ENCODE measurements at regions not wholly inside any gene's neighbourhood (a gene's known extent, or its start where the extent isn't known, plus 50 kb on each side); places are given as distances from the start of the nearest gene placed in this dataset.

DNA sequence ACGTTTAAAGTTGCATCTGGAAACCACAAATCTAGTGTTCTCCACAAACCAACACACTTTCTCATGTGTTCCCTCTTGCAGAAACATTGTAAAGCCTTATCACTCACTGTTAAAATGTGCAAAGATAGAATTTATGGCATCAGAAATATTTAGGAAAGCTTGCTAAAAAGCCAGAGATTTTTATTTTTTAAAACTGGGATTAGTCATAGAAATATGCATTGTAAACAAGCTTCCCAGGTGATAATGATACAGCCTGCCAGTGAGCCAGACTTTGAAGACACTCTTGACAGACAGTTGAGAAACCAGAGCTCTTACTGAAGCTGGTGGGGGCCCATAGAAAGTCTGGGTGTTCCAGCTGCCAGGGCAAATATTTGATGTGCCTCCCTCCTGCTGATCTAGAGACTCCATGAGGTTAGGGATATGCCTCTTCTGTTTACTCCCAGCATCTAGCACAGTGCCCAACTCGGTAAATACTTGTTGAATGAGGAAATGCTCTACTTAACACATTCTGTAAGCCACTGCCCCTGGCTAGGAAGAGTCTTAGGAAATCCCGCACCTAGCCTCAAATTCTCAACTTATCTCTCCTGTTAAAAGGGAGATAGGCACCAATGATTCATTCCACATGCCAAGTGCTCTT is 179.0 kb upstream of the RASGEF1B start:
- DNase-seq, result peak; percentile 91

GRCh38 chr4:81648576-81649275 is 177.0 kb upstream of the RASGEF1B start:
- peak; percentile 28 for DNase-seq

GRCh38 chr4:81647388-81647787 is 175.7 kb upstream of the RASGEF1B start:
- DNase-seq, result no peak

DNA sequence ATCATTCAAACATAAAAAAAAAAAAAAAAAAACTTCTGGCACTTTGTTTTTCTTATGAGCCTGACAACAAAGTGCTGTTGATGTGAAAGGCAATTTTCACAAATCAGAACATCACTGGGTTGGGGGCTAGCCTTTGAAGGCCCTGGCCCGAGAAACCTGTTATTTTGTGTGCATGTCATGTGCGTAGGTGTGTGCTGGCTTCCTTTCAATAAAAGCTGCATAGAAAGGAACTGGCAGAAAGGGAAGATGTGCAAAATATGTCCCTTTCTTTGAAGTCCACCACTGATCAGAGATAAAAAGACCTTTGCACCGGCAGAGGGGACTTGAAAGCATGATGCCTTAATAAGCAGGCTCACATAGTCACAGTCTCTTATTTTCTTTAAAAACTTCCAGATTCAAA is 170.8 kb upstream of the RASGEF1B start:
- no peak for DNase-seq

DNA sequence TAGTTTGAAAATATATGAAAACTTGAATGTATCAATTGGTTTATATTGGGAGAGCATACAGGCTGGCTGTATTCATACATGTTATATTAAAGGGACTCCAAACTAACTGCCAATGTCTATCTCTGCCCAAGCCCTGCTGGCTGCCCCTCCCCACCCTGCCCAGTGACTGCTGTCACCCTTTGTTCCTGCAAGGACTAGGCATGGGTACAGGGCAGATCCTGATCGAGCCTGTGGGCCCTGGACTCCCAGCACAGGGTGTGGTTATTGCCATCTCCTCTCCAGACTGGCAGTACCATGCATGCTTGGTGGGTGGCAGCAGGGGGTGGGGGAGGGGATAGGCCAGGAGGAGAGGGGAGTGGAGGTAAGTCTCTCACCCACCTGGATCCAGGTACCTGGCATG is 167.5 kb upstream of the RASGEF1B start:
- no peak for DNase-seq

DNA sequence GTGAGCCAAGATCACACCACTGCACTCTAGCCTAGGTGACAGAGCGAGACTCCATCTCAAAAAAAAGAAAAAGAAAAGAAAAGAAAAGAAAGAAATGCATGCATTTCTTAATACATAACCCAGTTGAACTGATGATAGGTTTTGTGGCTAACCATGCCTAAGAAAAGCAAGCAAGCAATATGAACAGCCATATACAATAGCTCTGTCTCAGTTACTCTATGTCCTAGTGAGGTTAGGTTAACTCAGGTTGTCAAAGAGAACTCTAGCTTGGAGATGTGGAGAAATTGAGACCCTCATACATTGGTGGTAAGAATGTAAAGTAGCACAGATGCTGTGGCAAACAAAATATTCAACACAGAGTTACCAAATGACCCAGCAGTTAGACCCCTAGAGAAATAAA is 167.0 kb upstream of the RASGEF1B start:
- no peak for DNase-seq

DNA sequence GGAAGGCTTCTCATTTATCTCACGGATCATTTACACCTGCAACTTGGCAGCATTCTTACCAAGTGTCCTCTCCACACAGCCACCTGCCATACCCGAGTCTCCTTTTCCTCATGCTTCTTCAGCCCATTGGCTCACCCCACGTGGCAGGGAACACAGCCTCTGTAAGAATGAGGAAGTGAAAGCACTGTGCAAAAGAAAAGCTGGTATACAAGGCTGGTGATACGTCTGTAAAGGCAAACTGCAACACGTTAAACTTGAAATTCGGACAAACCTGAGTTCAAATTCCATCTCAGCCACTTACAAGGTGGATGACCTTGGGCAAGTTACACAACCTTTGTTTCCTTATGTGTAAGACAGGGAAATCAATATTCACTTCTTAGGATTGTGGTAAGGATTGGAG is 164.0 kb upstream of the RASGEF1B start:
- DNase-seq, result peak; percentile 4

DNA sequence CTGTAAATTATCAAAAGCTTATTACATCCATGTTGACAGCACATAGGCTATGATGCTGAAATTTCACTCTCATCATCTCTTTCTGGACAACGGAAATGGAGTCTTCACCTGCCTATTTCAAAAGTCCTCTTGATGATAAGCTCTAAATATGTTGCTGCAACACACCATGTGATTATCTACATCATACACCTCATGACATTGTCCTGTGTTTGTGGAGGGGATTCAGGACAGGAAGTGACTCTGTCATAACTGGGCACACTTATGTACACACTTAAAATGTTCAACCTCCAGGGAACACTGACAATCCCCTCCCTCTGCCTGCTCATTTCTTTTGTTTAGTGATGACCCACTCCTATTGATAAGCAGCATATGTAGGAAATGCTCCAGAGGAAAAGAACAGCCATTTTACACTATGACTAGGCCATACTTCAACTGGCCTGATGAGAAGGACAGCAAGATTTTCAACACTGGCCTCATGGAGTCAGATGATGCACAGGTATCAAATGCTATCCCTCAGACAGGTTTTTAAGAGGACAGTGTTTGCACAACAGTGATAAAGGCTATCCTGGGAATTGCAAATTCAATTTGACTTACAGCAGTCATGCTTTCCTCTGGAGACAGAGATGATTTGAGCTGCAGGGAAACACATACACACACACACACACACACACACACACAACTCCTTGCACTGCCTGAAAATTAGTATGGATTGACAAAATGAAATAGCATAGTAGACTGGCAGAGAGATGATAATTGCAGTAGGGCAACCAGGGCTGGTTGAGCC is 163.3 kb upstream of the RASGEF1B start:
- DNase-seq, result peak; percentile 51

GRCh38 chr4:81634165-81634564 is 162.5 kb upstream of the RASGEF1B start:
- DNase-seq, result no peak

DNA sequence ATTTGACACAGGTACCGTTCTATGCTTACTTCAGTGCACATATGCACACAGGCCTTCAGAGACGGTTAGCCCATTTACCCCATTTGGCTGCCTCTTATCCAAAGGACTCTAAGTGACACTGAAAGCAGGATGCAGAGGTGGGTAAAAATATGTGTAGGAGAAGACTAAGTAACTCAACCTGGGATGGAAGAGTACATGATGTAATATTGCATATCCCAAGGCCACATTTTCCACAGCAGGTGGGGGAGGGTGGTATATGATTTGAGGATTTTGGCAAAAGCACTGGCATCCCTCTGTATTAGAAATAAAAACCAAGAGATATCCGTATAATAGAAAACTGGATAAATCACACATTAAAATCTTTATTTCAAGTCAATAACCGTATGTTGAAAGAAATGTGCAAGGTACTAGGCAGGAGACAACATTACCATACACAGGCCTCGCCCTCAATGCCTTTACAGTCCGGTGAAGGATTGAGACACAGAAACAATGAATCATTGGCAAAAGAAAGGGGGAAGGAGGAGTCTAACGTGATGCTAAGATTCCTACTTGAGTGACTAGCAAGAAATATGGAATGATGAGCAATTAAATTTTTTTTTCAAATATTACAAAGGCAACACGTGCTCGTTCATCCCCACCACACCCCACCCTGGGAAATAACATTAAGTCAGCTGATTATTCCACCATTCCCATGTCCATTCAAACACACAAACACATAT is 161.0 kb upstream of the RASGEF1B start:
- DNase-seq, result no peak

- peak; percentile 36 for DNase-seq
These were observed 160.3 kb upstream of the RASGEF1B start for GRCh38 chr4:81631958-81632441.

GRCh38 chr4:81629366-81629765 is 157.7 kb upstream of the RASGEF1B start:
- no peak for DNase-seq

- no peak for DNase-seq
These were observed 156.8 kb upstream of the RASGEF1B start for GRCh38 chr4:81628489-81628888.

GRCh38 chr4:81627590-81627989 is 155.9 kb upstream of the RASGEF1B start:
- no peak for DNase-seq

GRCh38 chr4:81626851-81627250 is 155.1 kb upstream of the RASGEF1B start:
- DNase-seq, result no peak

- DNase-seq, result no peak
These were observed 154.0 kb upstream of the RASGEF1B start for GRCh38 chr4:81625422-81626417.

GRCh38 chr4:81623434-81623833 is 151.7 kb upstream of the RASGEF1B start:
- DNase-seq, result no peak

DNA sequence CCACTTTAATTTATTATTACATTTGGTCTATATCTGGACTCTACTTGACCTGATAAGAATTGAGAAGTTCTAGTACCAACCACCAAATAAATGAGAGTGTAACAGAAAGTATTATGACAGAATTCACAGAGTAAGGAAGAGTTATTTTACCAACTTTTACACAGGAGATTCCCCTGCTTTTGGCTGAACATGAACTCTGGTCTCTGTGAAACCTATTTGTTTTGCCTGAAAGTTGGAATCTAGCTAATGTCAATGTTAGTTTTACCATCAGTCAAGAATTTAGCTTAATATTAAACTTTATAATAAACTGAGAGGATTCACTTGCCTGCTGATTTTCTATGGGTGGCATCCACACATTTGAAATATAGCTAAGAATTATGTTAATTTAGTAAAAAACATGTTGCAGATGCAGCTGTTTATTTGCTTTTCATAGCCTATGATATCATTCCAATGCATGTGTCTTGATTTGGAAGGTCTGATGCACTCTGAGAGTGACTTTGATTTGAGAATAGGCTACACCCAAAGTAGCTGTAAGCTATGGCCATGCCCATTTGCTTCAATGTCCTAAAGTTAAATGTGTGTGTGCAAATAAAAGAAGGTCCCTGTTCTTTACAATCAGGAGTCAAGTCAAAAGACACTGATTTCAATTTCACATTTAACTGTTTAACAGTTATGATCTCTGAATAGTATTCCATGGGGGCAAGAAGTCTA is 150.9 kb upstream of the RASGEF1B start:
- no peak for DNase-seq

DNA sequence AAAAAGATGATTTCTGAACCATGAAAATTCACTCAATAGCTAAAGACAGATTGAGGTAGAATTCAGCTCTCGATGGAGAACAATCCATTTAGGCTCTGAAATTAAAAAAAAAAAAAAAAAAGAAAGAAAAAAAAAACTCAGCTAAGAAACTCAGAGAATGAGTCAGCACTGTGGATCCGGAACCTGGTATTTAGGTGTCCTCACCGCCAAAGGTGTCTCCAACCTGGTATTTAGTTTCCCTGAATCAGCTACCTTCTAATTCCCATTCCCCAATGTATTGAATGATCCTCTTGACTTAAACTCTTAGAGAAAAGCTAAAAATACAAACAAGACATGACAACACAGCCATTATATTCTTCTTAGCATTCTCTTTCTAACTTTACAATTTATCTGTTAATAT is 150.3 kb upstream of the RASGEF1B start:
- no peak for DNase-seq

DNA sequence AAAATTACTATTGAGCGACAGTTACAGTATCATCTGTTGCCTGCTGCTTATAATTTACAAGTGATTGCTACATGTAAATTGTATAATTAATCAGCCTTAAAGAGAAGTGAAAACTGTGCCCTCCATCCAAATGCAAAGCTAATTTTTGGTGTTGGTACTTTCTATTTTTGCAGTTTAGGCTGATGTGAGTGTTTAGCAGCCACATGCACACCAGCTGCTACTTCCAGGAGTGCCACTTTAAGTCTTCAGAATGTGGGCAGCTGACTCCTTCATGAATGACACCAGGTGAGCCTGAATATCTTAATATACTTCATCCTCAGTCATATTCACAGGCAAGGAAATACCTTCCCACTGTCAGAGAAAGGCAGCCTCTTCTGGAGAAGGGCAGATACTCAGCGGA is 149.8 kb upstream of the RASGEF1B start:
- no peak for DNase-seq

GRCh38 chr4:81620442-81620841 is 148.7 kb upstream of the RASGEF1B start:
- DNase-seq, result no peak

Measured in NCI-H345 (cell line).